HK-2 (cell line): ENCODE measurements at regions not wholly inside any gene's neighbourhood (a gene's known extent, or its start where the extent isn't known, plus 50 kb on each side); places are given as distances from the start of the nearest gene placed in this dataset.

Experiments
- DNase-seq: peaks from one replicate; pipeline ENCODE4 v3.0.0-alpha.2; 2018; ENCODE audit not compliant: unreplicated experiment

DNA sequence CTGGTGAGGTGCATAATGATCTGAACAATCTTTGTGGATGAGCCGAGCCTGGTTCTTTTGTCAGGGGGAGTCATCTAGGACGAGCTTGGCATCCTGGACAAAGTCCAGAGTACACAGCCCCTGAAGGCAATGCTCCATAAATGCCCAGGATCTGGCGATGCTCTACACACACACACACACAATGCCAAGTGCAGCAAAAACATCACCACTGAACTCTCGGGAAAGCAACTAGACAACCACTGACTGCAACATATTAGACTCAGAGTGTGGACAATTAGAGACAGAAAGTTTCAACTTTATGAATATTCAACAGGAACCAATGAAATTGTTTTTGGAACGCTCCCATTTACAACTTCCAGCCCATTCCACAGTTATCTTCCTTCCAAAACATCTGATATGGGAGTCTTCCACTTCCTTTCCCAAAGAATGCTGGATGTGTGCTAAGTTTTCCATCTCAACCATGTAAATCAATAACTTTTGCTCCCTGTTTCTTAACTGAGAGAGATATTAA, 227.6 kb upstream of the ANKRD55 start:
- DNase-seq, result no peak

- no peak for DNase-seq
Observed at GRCh38 chr5:56460195-56460546, 227.0 kb upstream of the ANKRD55 start.

DNA sequence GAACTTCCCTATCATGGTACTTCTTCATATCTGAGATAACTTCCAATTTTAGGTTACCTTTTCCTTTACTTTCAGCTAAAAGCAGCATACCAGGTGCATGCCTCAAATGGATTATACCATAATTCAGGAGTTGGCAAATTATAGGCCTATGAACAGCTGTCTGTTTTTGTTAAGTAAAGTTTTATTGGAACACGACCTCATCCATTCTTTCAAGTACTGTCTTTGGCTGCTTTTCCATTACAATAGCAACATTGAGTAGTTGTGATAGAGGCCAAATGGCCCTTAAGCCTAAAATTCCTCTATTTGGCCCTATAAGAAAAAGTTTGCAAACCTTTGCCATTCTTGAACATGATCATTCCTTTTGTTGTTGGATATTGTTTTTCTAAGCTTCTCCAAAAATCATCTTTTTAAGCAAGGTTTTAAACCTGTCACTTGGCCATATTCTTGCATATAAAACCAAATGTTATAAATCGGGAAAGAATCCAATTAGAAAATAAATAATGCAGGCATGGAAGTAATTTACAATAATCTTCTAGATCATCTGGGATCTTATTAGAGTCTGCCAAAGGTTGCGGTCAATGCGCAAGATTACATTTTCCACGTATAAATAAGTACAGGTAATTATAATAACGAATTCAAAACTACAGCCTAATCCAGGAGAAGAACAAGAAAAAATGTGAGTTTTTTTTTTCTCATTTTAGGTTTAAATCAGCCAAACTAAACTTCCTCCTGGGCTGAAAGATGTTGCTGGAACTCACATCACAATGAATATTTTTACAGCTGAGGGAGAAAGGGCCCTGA, 226.5 kb upstream of the ANKRD55 start:
- no peak for DNase-seq

- no peak for DNase-seq
Observed at GRCh38 chr5:56457887-56458812, 225.0 kb upstream of the ANKRD55 start.

- no peak for DNase-seq
Observed at GRCh38 chr5:56456002-56456401, 222.9 kb upstream of the ANKRD55 start.

DNA sequence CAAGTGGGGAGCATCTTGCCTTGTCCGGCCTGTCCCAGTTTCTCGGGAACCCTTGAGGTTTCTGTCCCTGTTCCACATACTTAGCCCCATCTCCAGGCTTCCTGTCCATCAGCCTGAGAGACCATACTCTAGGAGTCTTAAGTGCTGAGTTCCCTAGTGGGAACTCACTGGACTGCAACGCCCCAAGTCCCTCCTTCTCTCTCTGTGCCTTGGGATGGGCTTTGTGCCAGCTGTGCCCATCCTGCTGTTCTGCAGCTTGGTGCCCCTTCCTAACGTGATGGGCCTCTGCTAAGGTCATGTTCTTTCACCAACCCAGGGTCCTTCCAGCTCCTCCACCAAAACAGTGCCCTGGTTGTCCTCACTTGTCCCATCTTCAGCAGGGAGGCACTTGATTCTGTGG, 222.3 kb upstream of the ANKRD55 start:
- no peak for DNase-seq

- no peak for DNase-seq
Observed at GRCh38 chr5:56454219-56454862, 221.2 kb upstream of the ANKRD55 start.

- DNase-seq, result no peak
Observed at GRCh38 chr5:56451742-56452141, 218.6 kb upstream of the ANKRD55 start.

DNA sequence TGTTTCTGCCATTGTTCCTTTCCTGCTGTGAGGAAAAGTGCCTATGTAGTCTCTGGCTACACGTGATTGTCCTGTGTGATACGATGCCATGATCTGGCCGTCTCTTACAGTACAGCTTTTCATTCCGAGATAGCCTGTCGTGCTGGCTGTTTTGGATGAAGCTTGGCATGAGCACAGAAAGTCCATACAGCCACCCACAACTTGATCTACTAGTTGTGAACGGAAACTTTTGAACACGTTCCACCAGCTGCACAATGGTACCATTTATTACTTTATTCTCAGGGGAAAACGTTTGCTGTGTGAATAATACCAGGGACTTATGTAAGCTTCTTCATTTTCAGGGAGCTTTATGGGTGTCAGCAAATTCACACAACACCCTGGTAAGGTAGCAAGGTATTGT, 217.6 kb upstream of the ANKRD55 start:
- DNase-seq, result no peak

DNA sequence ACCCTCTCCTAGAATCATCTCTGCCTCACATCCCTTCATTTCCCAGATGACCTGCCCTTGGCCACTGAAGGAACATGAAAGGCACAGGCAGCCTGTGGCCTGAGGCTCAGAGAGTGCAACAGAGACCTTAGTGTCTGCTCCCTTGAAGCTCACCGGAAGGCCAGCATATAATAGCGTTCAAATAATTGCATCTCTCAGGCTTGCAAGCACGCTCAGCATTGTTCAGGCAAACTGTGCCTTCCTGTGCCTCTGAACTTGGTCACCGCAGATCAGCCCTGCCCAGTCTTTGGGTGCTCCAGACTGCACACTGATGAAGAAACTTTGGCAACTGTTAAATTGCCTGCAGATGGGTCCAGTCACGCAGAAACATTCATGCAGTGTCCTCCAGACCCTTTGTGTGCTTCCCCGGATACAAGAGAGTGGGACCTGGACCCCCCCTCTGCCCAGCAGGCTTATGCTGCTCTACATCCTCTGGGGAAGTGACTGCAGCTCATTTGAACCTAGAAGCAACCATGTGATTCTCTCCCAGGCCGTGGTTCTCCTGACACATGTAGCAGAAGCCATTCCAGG, 216.0 kb upstream of the ANKRD55 start:
- DNase-seq, result no peak

DNA sequence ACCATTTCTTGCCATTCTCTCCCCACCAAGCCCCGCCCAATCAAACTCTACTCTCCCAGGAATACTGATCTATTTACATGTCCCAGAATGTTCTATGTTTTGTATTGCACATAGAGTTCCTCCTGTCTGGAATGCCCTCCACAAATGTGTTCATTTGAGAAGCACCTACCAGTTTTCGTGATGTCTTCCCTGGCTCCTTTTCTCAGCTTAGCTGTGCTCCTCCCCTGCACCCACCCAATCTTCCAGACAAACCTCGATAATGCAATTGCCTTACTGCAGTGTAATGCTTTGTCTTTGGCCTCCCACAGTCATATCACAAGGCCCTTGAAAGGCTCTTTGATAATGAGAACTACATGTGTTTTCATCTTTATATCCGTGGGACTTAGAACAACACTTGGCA, 214.5 kb upstream of the ANKRD55 start:
- DNase-seq, result no peak

GRCh38 chr5:56447232-56447631, 214.1 kb upstream of the ANKRD55 start:
- no peak for DNase-seq

DNA sequence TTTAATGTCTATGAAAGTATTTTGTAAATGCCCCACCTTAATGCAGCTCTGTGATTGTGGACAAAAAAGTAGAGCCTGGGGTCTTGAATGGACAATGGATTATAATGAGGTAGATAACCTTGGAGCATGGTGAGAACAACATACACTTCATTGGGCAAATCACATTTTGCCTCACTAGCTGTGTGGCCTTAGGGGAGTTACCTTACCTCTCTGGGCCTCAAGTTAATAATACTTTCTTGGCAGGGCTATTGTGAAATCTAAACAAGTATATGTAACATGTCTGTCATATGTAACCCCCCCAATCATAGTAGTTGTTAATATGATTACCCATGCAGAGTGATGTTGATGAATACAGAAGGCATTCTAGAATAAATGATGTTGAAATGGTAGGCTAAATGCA, 213.6 kb upstream of the ANKRD55 start:
- no peak for DNase-seq

- DNase-seq, result no peak
Observed at GRCh38 chr5:56443826-56444225, 210.7 kb upstream of the ANKRD55 start.

DNA sequence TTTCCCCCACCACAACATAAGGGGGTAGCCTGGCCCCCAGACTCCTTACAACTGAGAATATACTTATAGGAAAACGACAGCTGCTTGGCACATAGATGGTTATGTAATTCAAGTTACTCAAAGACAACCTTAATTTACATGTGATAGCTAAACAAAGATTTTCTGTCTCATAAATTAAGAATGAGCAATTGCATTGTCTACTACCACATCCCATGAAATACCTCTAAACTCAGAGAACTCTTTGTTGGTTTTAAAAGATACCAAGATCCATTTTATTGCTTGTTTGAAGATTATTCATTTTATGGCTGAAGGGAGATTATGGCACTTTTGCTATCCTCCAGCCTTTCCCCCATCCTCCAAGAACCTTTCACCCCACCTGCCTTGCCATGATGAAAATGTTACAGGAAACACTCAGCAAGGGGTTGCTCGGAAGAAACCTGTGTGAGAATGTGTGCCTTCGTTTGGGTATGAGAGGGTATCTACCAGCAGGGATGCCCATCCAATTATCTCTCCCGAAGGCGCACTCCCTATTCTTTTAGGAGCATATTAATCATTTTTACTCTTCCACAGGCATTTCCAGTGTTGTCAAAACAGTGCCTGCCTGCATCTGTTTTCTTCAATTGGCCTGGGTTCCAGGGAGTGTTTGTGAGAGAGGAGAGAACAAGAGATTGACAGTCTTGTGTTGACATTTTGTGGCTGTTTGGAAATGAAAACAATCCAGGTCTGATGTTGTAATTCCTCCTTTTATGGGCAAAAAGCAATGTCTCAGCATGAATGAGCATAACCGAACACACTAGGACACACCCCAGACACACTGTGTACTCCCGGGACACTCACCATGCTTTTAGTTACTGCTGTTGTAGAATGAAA, 208.0 kb upstream of the ANKRD55 start:
- DNase-seq, result no peak

GRCh38 chr5:56434986-56435385, 201.9 kb upstream of the ANKRD55 start:
- no peak for DNase-seq

- DNase-seq, result no peak
Observed at GRCh38 chr5:56433039-56433617, 200.0 kb upstream of the ANKRD55 start.

DNA sequence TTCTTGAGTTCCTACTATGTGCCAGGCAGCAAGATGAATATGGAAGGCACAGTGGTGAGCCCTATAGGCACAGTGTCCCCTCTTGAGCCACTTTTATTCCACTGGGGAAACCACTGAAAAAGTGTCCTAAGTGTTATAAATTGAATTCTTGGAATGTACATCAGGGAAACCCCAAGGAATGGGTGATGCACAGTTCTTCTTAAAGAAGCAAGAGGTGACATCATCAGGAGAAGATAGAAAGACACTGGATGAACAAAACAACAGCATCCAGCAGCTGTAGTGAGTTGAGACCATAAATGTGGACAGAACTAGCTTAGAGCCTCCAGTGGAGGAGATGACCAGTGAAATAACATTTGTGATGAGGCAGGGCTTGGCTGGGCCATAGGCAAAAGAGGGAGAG, 199.2 kb upstream of the ANKRD55 start:
- DNase-seq, result no peak

- DNase-seq, result no peak
Observed at GRCh38 chr5:56430422-56430821, 197.3 kb upstream of the ANKRD55 start.

GRCh38 chr5:56429110-56429561, 196.0 kb upstream of the ANKRD55 start:
- DNase-seq, result no peak

- DNase-seq, result no peak
Observed at GRCh38 chr5:56426693-56427092, 193.6 kb upstream of the ANKRD55 start.
